Mammary epithelial cell (primary cell): ENCODE measurements at regions not wholly inside any gene's neighbourhood (a gene's known extent, or its start where the extent isn't known, plus 50 kb on each side); places are given as distances from the start of the nearest gene placed in this dataset.

Experiments used
- CTCF ChIP-seq, 2 donors: IDR thresholded peaks in 1 of 2; conservative IDR thresholded peaks in 1 of 2; 2 replicates each; pipeline ENCODE4 v1.5.1; 2011 to 2012; ENCODE audit warnings: inconsistent platforms in 2 of 2, low read length in 2 of 2, mild to moderate bottlenecking in 2 of 2, control low read depth in 1 of 2, low read depth in 1 of 2; ENCODE audit not compliant: insufficient read depth in 1 of 2; ENCODE audit errors: extremely low read depth in 1 of 2
- EZH2 ChIP-seq: IDR thresholded peaks from 2 replicates; pipeline ENCODE4 v1.6.1; 2012; ENCODE audit warnings: low read length, inconsistent platforms, borderline replicate concordance

- TF ChIP-seq CTCF (conservative IDR thresholded peaks at IDR 0.05 in 1 of 2, IDR thresholded peaks at IDR 0.05 in 1 of 2; ENCODE audit: extremely low read depth in 1 of 2, insufficient read depth in 1 of 2, low read depth in 1 of 2, low read length in 2 of 2) (no peak), EZH2 (no peak)
These were observed 318.9 kb upstream of the TRIB2 start for GRCh38 chr2:12397854-12398253.
